ENCODE measurements at regions not wholly inside any gene's neighbourhood (a gene's known extent, or its start where the extent isn't known, plus 50 kb on each side); places are given as distances from the start of the nearest gene placed in this dataset.

DNA sequence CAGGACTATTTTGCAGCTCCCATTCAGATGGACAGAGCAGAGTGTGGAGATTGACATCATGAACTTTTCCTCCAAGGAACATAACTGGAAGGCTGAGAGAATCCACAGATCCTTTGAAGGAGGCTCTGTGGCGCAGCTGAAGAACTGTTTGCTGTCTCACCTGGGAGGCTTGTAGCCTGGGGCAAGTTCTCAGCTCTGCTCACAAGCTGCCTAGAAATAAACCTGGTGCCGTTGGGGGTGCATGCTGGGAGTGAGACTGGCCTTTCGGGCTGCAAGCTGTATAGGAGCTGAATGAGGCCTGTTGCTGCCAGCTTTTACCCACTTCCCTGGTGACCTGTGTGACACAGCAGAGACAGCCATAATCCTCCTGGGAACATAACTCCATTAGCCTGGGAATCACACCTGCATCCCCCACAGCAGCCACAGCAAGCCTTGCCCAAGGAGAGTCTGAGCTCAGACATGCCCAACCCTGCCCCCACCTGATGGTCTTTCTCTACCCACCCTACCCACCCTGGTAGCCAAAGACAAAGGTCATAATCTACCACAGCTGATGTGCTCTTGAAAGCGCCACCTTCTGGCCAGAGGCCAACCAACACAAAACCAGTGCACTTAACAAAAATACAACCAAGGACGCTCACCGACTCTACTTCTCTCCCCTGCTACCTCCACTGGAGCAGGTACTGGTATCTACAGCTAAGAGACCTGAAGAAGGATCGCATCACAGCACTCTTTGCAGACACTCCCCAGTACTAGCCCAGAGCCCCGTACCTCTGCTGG lies 205.1 kb upstream of the MRPS30 start:
- Histone ChIP-seq H3K9ac (no peak overlapping the region), H3K4me3 (ENCODE audit: low read depth in 2 of 2, low read length in 1 of 2) (no peak overlapping the region), H4K20me1 (ENCODE audit: insufficient read depth) (no peaks in the 10 kb centered on the region), H3K27ac (ENCODE audit: low read depth in 2 of 2, low read length in 1 of 2) (no peak overlapping the region), H3K36me3 (replicated peaks in 1 of 2; ENCODE audit: control insufficient read depth in 1 of 2, insufficient read depth in 2 of 2, low read length in 1 of 2) (no peaks in the 10 kb centered on the region), H3K4me2 (no peak overlapping the region), H3F3A (replicated peaks; ENCODE audit: insufficient read depth) (no peaks in the 10 kb centered on the region), H3K79me2 (ENCODE audit: insufficient read depth) (no peaks in the 10 kb centered on the region), H3K27me3 (ENCODE audit: insufficient read depth) (no peaks in the 10 kb centered on the region), H3K4me1 (ENCODE audit: control insufficient read depth in 1 of 2, insufficient read depth in 2 of 2, low read depth in 1 of 2, low read length in 1 of 2) (no peaks in the 10 kb centered on the region), H3K9me2 (no peaks in the 10 kb centered on the region), H2AFZ (ENCODE audit: low read depth) (no peak overlapping the region), H3K9me3 (no peaks in the 10 kb centered on the region)
- 26% methylated on average over 7 of the region's 8 CpGs for WGBS (ENCODE audit: low lambda C conversion rate)
- TF ChIP-seq EZH2phosphoT487 (IDR thresholded peaks at IDR 0.05; ENCODE audit: borderline replicate concordance, low read depth) = no peak
- TF ChIP-seq, protein P1, sequence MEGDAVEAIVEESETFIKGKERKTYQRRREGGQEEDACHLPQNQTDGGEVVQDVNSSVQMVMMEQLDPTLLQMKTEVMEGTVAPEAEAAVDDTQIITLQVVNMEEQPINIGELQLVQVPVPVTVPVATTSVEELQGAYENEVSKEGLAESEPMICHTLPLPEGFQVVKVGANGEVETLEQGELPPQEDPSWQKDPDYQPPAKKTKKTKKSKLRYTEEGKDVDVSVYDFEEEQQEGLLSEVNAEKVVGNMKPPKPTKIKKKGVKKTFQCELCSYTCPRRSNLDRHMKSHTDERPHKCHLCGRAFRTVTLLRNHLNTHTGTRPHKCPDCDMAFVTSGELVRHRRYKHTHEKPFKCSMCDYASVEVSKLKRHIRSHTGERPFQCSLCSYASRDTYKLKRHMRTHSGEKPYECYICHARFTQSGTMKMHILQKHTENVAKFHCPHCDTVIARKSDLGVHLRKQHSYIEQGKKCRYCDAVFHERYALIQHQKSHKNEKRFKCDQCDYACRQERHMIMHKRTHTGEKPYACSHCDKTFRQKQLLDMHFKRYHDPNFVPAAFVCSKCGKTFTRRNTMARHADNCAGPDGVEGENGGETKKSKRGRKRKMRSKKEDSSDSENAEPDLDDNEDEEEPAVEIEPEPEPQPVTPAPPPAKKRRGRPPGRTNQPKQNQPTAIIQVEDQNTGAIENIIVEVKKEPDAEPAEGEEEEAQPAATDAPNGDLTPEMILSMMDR (IDR thresholded peaks at IDR 0.05) = peak; percentile 23
- no peak for TF ChIP-seq ELF1 (IDR thresholded peaks at IDR 0.05)
- TF ChIP-seq, protein P2, sequence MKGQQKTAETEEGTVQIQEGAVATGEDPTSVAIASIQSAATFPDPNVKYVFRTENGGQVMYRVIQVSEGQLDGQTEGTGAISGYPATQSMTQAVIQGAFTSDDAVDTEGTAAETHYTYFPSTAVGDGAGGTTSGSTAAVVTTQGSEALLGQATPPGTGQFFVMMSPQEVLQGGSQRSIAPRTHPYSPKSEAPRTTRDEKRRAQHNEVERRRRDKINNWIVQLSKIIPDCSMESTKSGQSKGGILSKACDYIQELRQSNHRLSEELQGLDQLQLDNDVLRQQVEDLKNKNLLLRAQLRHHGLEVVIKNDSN (IDR thresholded peaks at IDR 0.05; ENCODE audit: borderline replicate concordance, low read depth) = no peak
- no peak for TF ChIP-seq NFIC (IDR thresholded peaks at IDR 0.05; ENCODE audit: borderline replicate concordance)
- no peak for TF ChIP-seq SIN3A (IDR thresholded peaks at IDR 0.05; ENCODE audit: borderline replicate concordance, low read depth, low read length)
- ChIA-PET CTCF (interaction anchor here (0.7 kb wide), 1 partner anchor 17 kb away, joined by 3 read pairs; no protein-coding TSS in a partner anchor), POLR2A (no interaction called here)
- no peak for DNase-seq

DNA sequence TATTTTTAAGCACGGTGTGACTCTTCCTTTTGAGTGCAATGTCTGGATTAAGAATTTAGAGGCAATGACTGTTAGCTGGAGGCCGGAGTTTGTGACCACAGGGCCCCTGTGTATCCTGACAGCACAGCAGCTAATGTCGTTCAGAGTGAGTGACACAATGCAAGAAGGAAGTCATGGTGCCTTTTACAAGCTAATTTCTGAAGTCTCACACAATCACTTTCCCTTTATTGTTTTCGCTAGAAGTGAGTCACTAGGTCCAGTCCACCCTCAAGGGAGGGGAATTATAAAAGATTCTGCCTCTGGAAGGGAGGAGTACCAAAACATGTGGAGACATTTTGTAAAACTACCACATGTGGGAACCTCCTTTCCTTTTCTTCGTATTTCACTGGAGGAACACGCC lies 185.5 kb upstream of the FGF10 start:
- no peaks in the 10 kb centered on the region for H4K20me1 ChIP-seq (ENCODE audit: insufficient read depth)
- DNase-seq = no peak
- no peak overlapping the region for H3K27ac ChIP-seq (ENCODE audit: low read depth in 2 of 2, low read length in 1 of 2)
- CTCF ChIA-PET = no interaction called here
- H3K4me3 ChIP-seq (ENCODE audit: low read depth in 2 of 2, low read length in 1 of 2) = no peak overlapping the region
- H3K9me2 ChIP-seq = no peaks in the 10 kb centered on the region
- H3K9me3 ChIP-seq = no peaks in the 10 kb centered on the region
- no peaks in the 10 kb centered on the region for H3K79me2 ChIP-seq (ENCODE audit: insufficient read depth)
- H3K36me3 ChIP-seq (replicated peaks in 1 of 2; ENCODE audit: control insufficient read depth in 1 of 2, insufficient read depth in 2 of 2, low read length in 1 of 2) = no peaks in the 10 kb centered on the region
- POLR2A ChIA-PET = no interaction called here
- no peak for TF ChIP-seq RAD21 (IDR thresholded peaks at IDR 0.05; ENCODE audit: low read length)
- no peak for TF ChIP-seq EZH2phosphoT487 (IDR thresholded peaks at IDR 0.05; ENCODE audit: borderline replicate concordance, low read depth)
- no peak for TF ChIP-seq RXRA (IDR thresholded peaks at IDR 0.05; ENCODE audit: borderline replicate concordance, low read depth)
- no peak for TF ChIP-seq MXI1 (IDR thresholded peaks at IDR 0.05; ENCODE audit: low read depth, low read length)
- TF ChIP-seq SMC3 (IDR thresholded peaks at IDR 0.05; ENCODE audit: low read depth, low read length) = no peak
- no peak for TF ChIP-seq JUND (IDR thresholded peaks at IDR 0.05)
- TF ChIP-seq MEF2A (IDR thresholded peaks at IDR 0.05; ENCODE audit: borderline replicate concordance, low read depth) = no peak
- no peak for TF ChIP-seq GATA2 (CRISPR knock-in tag; IDR thresholded peaks at IDR 0.05)
- no peak for TF ChIP-seq GABPA (IDR thresholded peaks at IDR 0.05; ENCODE audit: low read depth)
- TF ChIP-seq, protein P3, sequence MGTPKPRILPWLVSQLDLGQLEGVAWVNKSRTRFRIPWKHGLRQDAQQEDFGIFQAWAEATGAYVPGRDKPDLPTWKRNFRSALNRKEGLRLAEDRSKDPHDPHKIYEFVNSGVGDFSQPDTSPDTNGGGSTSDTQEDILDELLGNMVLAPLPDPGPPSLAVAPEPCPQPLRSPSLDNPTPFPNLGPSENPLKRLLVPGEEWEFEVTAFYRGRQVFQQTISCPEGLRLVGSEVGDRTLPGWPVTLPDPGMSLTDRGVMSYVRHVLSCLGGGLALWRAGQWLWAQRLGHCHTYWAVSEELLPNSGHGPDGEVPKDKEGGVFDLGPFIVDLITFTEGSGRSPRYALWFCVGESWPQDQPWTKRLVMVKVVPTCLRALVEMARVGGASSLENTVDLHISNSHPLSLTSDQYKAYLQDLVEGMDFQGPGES (IDR thresholded peaks at IDR 0.05; ENCODE audit: low read depth, low read length) = no peak
- no peak for TF ChIP-seq FOSL2 (IDR thresholded peaks at IDR 0.05; ENCODE audit: borderline replicate concordance, low read depth)
- no peak for TF ChIP-seq FOXJ3 (CRISPR knock-in tag; IDR thresholded peaks at IDR 0.05)
- no peak for TF ChIP-seq EP300 (IDR thresholded peaks at IDR 0.05; ENCODE audit: borderline replicate concordance in 1 of 2, low read depth in 1 of 2, low read length in 1 of 2)
- TF ChIP-seq YY1 (IDR thresholded peaks at IDR 0.05; ENCODE audit: low read depth) = no peak
- TF ChIP-seq, protein P4, sequence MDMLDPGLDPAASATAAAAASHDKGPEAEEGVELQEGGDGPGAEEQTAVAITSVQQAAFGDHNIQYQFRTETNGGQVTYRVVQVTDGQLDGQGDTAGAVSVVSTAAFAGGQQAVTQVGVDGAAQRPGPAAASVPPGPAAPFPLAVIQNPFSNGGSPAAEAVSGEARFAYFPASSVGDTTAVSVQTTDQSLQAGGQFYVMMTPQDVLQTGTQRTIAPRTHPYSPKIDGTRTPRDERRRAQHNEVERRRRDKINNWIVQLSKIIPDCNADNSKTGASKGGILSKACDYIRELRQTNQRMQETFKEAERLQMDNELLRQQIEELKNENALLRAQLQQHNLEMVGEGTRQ (IDR thresholded peaks at IDR 0.05; ENCODE audit: borderline replicate concordance, low read depth, low read length) = no peak
- no peak for TF ChIP-seq SIN3A (IDR thresholded peaks at IDR 0.05; ENCODE audit: borderline replicate concordance, low read depth, low read length)
- no peak for TF ChIP-seq NRF1 (IDR thresholded peaks at IDR 0.05; ENCODE audit: low read depth, low read length)
- TF ChIP-seq, protein P1 (IDR thresholded peaks at IDR 0.05) = no peak
- H3K9ac ChIP-seq = no peak overlapping the region
- H2AFZ ChIP-seq (ENCODE audit: low read depth) = no peak overlapping the region
- no peaks in the 10 kb centered on the region for H3K4me1 ChIP-seq (ENCODE audit: control insufficient read depth in 1 of 2, insufficient read depth in 2 of 2, low read depth in 1 of 2, low read length in 1 of 2)
- 3% methylated on average over 6 of the region's 6 CpGs for WGBS (ENCODE audit: low lambda C conversion rate)
- no peaks in the 10 kb centered on the region for H3F3A ChIP-seq (replicated peaks; ENCODE audit: insufficient read depth)
- no peaks in the 10 kb centered on the region for H3K27me3 ChIP-seq (ENCODE audit: insufficient read depth)
- H3K4me2 ChIP-seq = no peak overlapping the region
